Cardiac fibroblast (primary cell): ENCODE measurements at regions not wholly inside any gene's neighbourhood (a gene's known extent, or its start where the extent isn't known, plus 50 kb on each side); places are given as distances from the start of the nearest gene placed in this dataset.

Experiments
- DNase-seq, 2 donors: peaks; one replicate each; pipeline versions ENCODE4 v3.0.0 to v3.0.0-alpha.2; 2010; ENCODE audit warnings: low read depth in 2 of 2
- H3K4me3 ChIP-seq, 2 donors: replicated peaks in 1 of 2; 1 replicate in 1 of 2; 2 replicates in 1 of 2; pipeline ENCODE4 v1.5.1; 2011; ENCODE audit warnings: low read depth in 2 of 2, low read length in 2 of 2, mild to moderate bottlenecking in 2 of 2, moderate library complexity in 1 of 2
- CTCF ChIP-seq: IDR thresholded peaks from one replicate; pipeline ENCODE4 v1.5.1; 2011; ENCODE audit warnings: low read depth, mild to moderate bottlenecking, low read length, inconsistent platforms

GRCh38 chr11:127109796-127110480 is 109.4 kb upstream of the KIRREL3 start:
- no peak for TF ChIP-seq CTCF
- DNase-seq, result no peak
- no peak overlapping the region for H3K4me3 ChIP-seq

- no peak for TF ChIP-seq CTCF
- no peak overlapping the region for H3K4me3 ChIP-seq
- DNase-seq, result no peak
Observed at GRCh38 chr11:127108838-127109237, 108.3 kb upstream of the KIRREL3 start.

DNA sequence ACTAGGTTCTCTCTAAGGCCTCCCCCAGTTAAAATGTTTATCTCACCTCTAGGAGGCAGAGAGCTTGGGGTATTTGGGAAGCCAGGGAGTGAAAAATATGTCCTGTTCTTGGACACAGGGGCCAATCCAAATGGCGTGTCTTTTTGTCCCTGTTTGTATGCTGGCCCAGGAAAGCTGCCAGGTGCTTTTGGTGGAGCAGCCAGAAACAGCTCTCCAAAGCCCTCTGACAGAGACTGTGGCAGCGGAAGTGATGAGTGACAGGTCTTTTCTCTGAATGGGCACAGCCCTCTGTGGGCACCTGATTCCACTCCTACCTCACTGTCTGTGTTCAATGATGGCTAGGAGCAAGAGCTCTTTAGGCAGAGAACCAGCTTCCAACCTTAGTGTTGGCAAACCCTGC is 106.4 kb upstream of the KIRREL3 start:
- no peak for DNase-seq
- H3K4me3 ChIP-seq, result no peak overlapping the region
- TF ChIP-seq CTCF, result no peak

DNA sequence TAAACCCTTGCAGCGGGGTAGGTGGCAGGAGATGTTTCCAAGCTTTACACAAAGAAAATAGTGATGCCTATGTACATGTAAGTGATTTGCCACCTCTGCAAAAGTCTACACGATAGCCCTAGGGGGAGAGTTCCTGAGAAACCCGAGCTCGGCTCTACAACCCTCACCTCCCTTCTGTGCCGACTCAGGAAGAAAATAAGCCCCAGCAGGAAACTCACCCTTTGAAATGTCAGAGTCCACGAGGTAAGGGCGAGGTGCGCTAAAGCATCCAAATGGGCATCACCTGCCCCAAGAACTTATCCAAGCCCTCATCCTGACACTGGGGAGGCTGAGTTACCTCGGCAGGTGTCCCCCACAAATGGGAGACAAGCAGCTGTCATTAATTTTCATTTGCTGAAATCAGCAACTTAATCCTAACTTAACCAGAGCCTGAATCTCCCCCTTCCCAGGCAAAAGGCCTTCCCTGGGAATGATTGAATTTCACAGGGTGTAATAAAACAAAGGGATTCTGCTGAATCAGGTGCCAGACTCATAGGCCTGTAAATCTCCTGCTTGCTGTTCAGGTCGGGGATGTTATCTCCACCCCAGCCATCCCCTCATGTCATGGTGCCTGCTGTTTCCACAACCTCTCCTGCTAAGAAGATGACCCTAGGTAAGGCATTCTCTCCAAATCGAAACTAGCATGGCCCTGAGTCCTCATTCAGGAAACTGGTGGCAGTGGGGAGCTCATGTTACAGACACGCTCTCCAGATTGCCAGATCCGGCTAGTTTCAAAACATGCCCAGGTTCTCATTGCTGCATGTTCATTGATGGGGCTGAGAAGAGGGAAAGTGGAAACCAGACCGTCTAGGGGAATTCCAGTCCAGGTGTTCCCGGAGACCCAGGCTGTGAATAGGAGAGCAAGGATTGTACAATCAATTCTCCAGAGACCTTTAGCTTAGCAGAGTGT is 105.3 kb upstream of the KIRREL3 start:
- no peak for DNase-seq
- TF ChIP-seq CTCF, result no peak
- H3K4me3 ChIP-seq, result no peak overlapping the region

DNA sequence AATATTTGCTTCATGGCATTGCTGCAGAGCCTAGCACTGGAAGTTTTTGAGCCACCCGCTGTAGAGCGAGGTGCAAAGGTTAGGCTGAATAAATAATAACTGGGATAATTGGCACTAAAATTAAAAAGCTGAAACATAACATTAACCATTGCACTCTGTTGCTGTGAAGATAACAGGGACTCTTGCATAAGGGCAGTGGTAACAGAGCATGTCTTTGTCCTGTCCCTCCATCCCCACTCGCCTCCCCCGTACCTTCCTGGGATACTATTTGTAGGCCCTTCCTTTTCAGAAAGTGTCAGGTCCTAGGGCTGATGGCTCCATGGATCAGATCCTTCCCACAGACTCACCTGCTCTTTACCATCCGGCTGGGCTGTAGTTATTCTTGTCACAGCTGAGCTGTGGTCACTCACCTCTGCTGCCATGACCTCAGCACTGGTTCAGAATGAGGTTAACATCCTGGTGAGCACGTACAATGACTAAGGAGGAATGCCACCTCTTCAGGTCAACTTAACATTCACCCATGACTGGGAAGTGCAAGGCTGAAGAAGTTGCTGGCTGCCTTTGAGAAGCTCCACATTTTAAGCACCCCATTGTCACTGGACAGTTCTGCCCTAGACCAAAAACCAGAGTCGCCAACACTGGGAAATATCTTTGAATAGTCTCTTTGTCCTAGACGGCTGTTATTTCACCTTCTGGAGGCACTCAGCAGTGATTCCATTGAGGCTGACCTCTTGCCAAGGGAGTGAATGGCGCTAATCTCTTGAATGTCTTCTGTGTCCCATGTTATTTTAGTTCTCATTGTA is 103.2 kb upstream of the KIRREL3 start:
- TF ChIP-seq CTCF, result no peak
- DNase-seq, result no peak
- no peak overlapping the region for H3K4me3 ChIP-seq

DNA sequence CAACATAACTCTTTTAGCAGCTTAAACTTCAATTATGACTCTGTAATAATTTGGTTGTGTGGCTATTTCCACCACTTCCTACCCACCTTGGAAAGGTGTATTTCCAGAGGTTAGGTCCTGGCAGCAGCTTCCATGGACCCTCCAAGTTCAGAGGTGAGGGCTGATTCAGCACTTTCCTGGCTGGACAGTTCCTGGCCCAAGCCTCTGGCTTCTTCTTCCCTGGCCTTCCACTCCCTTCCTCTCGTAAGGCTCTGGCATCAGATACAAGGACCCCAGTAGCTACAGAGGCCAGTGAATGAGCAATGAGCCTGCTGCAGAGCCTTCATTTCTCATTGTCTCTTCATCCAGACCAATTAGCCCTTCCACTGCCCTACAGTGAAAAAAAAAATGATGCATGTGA is 98.1 kb upstream of the KIRREL3 start:
- no peak for TF ChIP-seq CTCF
- no peak overlapping the region for H3K4me3 ChIP-seq
- DNase-seq, result no peak
